ENCODE measurements at regions not wholly inside any gene's neighbourhood (a gene's known extent, or its start where the extent isn't known, plus 50 kb on each side); places are given as distances from the start of the nearest gene placed in this dataset.
"Not testable (repeated sequence)": the region's sequence is repeated elsewhere in the genome, so short reads cannot be mapped to it uniquely, and the experiment has no call there.

GRCh38 chr3:110647586-110647985, 424.0 kb upstream of the NECTIN3 start:
- no peak for DNase-seq

- no peak for DNase-seq
These were observed 420.9 kb upstream of the NECTIN3 start for GRCh38 chr3:110650741-110651140.

GRCh38 chr3:110654843-110655502, 416.6 kb upstream of the NECTIN3 start:
- DNase-seq: no peak

- DNase-seq: no peak
These were observed 415.1 kb upstream of the NECTIN3 start for GRCh38 chr3:110656394-110657025.

- no peak for DNase-seq
These were observed 407.5 kb upstream of the NECTIN3 start for GRCh38 chr3:110664148-110664547.

- DNase-seq: no peak
These were observed 405.1 kb upstream of the NECTIN3 start for GRCh38 chr3:110666495-110666894.

- no peak for DNase-seq
These were observed 404.4 kb upstream of the NECTIN3 start for GRCh38 chr3:110667216-110667615.

GRCh38 chr3:110670407-110670806, 401.2 kb upstream of the NECTIN3 start:
- DNase-seq: no peak

- DNase-seq: no peak
These were observed 394.1 kb upstream of the NECTIN3 start for GRCh38 chr3:110677506-110677905.

GRCh38 chr3:110679285-110679684, 392.3 kb upstream of the NECTIN3 start:
- DNase-seq: no peak

- DNase-seq: no peak
These were observed 391.2 kb upstream of the NECTIN3 start for GRCh38 chr3:110680450-110680849.

- DNase-seq: no peak
These were observed 387.1 kb upstream of the NECTIN3 start for GRCh38 chr3:110684466-110684865.

GRCh38 chr3:110685630-110686029, 386.0 kb upstream of the NECTIN3 start:
- no peak for DNase-seq

- no peak for DNase-seq
These were observed 384.9 kb upstream of the NECTIN3 start for GRCh38 chr3:110686701-110687100.

GRCh38 chr3:110687138-110687537, 384.5 kb upstream of the NECTIN3 start:
- DNase-seq: no peak

- DNase-seq: no peak
These were observed 373.7 kb upstream of the NECTIN3 start for GRCh38 chr3:110697961-110698360.

- not testable (repeated sequence) for DNase-seq
These were observed 367.3 kb upstream of the NECTIN3 start for GRCh38 chr3:110704332-110704731.

- no peak for DNase-seq
These were observed 363.5 kb upstream of the NECTIN3 start for GRCh38 chr3:110708156-110708555.

GRCh38 chr3:110710156-110710555, 361.5 kb upstream of the NECTIN3 start:
- no peak for DNase-seq

GRCh38 chr3:110710603-110711002, 361.0 kb upstream of the NECTIN3 start:
- DNase-seq: no peak

GRCh38 chr3:110711130-110711832, 360.3 kb upstream of the NECTIN3 start:
- no peak for DNase-seq

GRCh38 chr3:110711851-110712516, 359.6 kb upstream of the NECTIN3 start:
- no peak for DNase-seq

- no peak for DNase-seq
These were observed 344.6 kb upstream of the NECTIN3 start for GRCh38 chr3:110727056-110727455.

GRCh38 chr3:110731148-110731547, 340.5 kb upstream of the NECTIN3 start:
- DNase-seq: no peak
